ENCODE measurements at regions not wholly inside any gene's neighbourhood (a gene's known extent, or its start where the extent isn't known, plus 50 kb on each side); places are given as distances from the start of the nearest gene placed in this dataset.

- no peak for DNase-seq
These were observed 50.4 kb upstream of the CIBAR2 start for GRCh38 chr16:85162478-85163277.

- no peak for DNase-seq
These were observed 51.2 kb upstream of the CIBAR2 start for GRCh38 chr16:85163278-85164112.

GRCh38 chr16:85164431-85164830, 52.2 kb upstream of the CIBAR2 start:
- DNase-seq: no peak

- no peak for DNase-seq
These were observed 52.7 kb upstream of the CIBAR2 start for GRCh38 chr16:85164838-85165516.

GRCh38 chr16:85165781-85166180, 53.5 kb upstream of the CIBAR2 start:
- DNase-seq: no peak

GRCh38 chr16:85166281-85166680, 54.0 kb upstream of the CIBAR2 start:
- no peak for DNase-seq

GRCh38 chr16:85166699-85167588, 54.7 kb upstream of the CIBAR2 start:
- DNase-seq: no peak

GRCh38 chr16:85167589-85168537, 55.6 kb upstream of the CIBAR2 start:
- no peak for DNase-seq

GRCh38 chr16:85168732-85169256, 56.5 kb upstream of the CIBAR2 start:
- DNase-seq: no peak

GRCh38 chr16:85169333-85170065, 57.2 kb upstream of the CIBAR2 start:
- no peak for DNase-seq

- DNase-seq: no peak
These were observed 57.8 kb upstream of the CIBAR2 start for GRCh38 chr16:85170066-85170491.

GRCh38 chr16:85170590-85171003, 58.3 kb upstream of the CIBAR2 start:
- DNase-seq: no peak

- no peak for DNase-seq
These were observed 58.9 kb upstream of the CIBAR2 start for GRCh38 chr16:85171004-85171758.

GRCh38 chr16:85171759-85172454, 59.6 kb upstream of the CIBAR2 start:
- no peak for DNase-seq

- DNase-seq: no peak
These were observed 60.3 kb upstream of the CIBAR2 start for GRCh38 chr16:85172455-85173145.

GRCh38 chr16:85173146-85173980, 61.1 kb upstream of the CIBAR2 start:
- no peak for DNase-seq
